HG03159 (cell line): ENCODE measurements at regions not wholly inside any gene's neighbourhood (a gene's known extent, or its start where the extent isn't known, plus 50 kb on each side); places are given as distances from the start of the nearest gene placed in this dataset.
"Not testable (repeated sequence)": the region's sequence is repeated elsewhere in the genome, so short reads cannot be mapped to it uniquely, and the experiment has no call there.

ENCODE experiments used
- ATAC-seq: cut with Tn5 transposase; IDR thresholded peaks from one replicate; pipeline ENCODE4 v1.9.1; 2021; ENCODE audit warnings: mild to moderate bottlenecking, moderate library complexity; ENCODE audit not compliant: unreplicated experiment

GRCh38 chrX:3881255-3881895 is 167.9 kb upstream of the PRKX start:
- ATAC-seq = peak; percentile 44

- not testable (repeated sequence) for ATAC-seq
Observed at GRCh38 chrX:3876393-3876792, 162.9 kb upstream of the PRKX start.

- ATAC-seq = not testable (repeated sequence)
Observed at GRCh38 chrX:3875638-3876037, 162.2 kb upstream of the PRKX start.

GRCh38 chrX:3872226-3872879 is 158.9 kb upstream of the PRKX start:
- ATAC-seq = not testable (repeated sequence)

GRCh38 chrX:3867067-3867831 is 153.8 kb upstream of the PRKX start:
- not testable (repeated sequence) for ATAC-seq

- ATAC-seq = not testable (repeated sequence)
Observed at GRCh38 chrX:3858332-3858731, 144.9 kb upstream of the PRKX start.

GRCh38 chrX:3843522-3844145 is 130.2 kb upstream of the PRKX start:
- ATAC-seq = peak; percentile 97

GRCh38 chrX:3842822-3843521 is 129.5 kb upstream of the PRKX start:
- peak; percentile 58 for ATAC-seq

GRCh38 chrX:3838754-3839153 is 125.3 kb upstream of the PRKX start:
- not testable (repeated sequence) for ATAC-seq

- not testable (repeated sequence) for ATAC-seq
Observed at GRCh38 chrX:3837958-3838643, 124.7 kb upstream of the PRKX start.

- not testable (repeated sequence) for ATAC-seq
Observed at GRCh38 chrX:3837211-3837610, 123.8 kb upstream of the PRKX start.

GRCh38 chrX:3833761-3834542 is 120.5 kb upstream of the PRKX start:
- not testable (repeated sequence) for ATAC-seq

GRCh38 chrX:3830020-3830419 is 116.6 kb upstream of the PRKX start:
- ATAC-seq = not testable (repeated sequence)

- ATAC-seq = not testable (repeated sequence)
Observed at GRCh38 chrX:3829041-3829531, 115.6 kb upstream of the PRKX start.

- ATAC-seq = not testable (repeated sequence)
Observed at GRCh38 chrX:3828378-3829040, 115.1 kb upstream of the PRKX start.

GRCh38 chrX:3824008-3824407 is 110.6 kb upstream of the PRKX start:
- ATAC-seq = not testable (repeated sequence)

GRCh38 chrX:3820167-3820566 is 106.7 kb upstream of the PRKX start:
- no peak for ATAC-seq

GRCh38 chrX:3817480-3817879 is 104.0 kb upstream of the PRKX start:
- ATAC-seq = not testable (repeated sequence)
